HCEC 1CT (cell line): ENCODE measurements at regions not wholly inside any gene's neighbourhood (a gene's known extent, or its start where the extent isn't known, plus 50 kb on each side); places are given as distances from the start of the nearest gene placed in this dataset.

Experiments used
- DNase-seq: peaks from one replicate; pipeline ENCODE4 v3.0.0-alpha.2; 2017

- no peak for DNase-seq
Measured at GRCh38 chr17:52831536-52831935, 673.0 kb upstream of the CA10 start.

GRCh38 chr17:52828621-52829020, 670.1 kb upstream of the CA10 start:
- DNase-seq: no peak

GRCh38 chr17:52827526-52827925, 669.0 kb upstream of the CA10 start:
- DNase-seq: no peak

DNA sequence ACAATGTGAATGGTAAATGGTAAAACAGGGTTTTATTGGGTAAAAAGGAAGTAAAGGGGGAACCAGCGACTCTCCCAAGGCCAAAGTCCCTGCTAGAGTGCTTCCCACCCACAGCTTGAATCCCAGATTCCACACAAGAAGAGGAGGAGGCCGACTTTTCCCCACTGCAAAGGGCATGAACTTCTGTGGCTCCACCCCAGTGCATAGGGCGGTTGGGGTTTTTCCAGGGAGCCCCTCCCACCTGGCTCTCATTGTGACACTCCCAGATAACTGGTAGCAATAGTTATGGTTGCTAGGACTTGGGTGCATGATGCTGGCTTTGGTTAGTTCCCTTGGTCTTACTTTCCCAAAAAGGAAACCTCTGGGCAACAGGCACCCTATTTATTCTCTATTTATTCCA, 666.0 kb upstream of the CA10 start:
- no peak for DNase-seq

DNA sequence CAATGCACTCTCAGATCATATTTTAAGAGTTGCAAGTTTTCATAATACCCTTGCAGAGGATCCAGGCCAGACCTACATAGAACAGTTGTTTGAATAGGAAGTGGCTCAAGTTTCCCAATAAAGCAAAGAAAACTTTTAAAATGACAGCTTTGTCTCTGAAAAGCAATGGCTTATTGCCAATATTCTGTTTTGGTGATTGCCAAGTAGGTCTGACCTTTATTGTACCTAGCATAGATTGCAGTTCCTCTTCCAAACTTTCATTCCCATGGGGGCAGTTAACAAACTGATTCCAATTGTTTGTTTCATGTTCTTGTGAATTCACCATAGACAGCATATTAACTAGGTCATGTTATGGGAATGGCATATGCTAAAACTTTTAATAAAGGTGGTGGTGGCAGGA, 664.6 kb upstream of the CA10 start:
- DNase-seq: no peak

GRCh38 chr17:52790359-52790955, 631.9 kb upstream of the CA10 start:
- DNase-seq: no peak

- DNase-seq: no peak
Measured at GRCh38 chr17:52789829-52790228, 631.3 kb upstream of the CA10 start.

- no peak for DNase-seq
Measured at GRCh38 chr17:52776234-52776633, 617.7 kb upstream of the CA10 start.

- DNase-seq: no peak
Measured at GRCh38 chr17:52762794-52763167, 604.3 kb upstream of the CA10 start.

- DNase-seq: no peak
Measured at GRCh38 chr17:52762147-52762793, 603.8 kb upstream of the CA10 start.

DNA sequence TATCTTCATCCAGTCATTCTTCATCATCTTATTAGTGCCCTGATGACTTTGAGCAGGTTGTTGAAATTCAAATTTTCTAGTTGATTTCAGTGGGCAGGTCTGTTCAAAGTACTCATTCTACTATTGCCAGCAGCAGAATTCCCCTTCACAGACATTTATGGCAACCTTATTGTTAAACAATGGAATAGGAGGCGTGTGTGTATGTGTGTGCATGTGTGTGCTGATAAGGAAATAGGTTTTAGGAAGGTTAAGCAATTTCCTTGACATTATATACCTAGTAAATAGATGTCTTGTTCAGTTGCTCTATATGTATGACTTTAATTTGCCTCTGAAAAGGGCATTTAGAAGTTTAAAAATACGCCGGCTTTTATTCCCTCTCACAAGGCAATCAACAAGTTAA, 601.4 kb upstream of the CA10 start:
- no peak for DNase-seq

DNA sequence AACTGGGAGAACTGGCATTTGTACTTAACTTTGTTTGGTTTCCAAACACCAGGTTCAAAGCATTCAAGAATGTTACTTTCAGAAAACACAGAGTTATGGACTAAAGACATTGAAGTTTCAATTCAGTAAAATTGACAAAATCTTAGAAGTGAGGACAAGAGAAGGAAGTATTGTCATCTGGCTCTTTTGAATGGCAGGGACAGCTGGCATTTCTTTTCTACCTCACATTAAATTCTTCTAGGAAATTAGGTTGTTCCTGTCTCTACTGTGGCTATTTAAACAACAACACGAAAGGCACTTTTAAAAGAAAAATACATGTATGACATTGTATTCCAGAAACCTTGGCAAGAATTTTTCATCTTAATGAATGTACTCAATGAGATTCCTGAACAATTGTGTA, 600.0 kb upstream of the CA10 start:
- DNase-seq: no peak

DNA sequence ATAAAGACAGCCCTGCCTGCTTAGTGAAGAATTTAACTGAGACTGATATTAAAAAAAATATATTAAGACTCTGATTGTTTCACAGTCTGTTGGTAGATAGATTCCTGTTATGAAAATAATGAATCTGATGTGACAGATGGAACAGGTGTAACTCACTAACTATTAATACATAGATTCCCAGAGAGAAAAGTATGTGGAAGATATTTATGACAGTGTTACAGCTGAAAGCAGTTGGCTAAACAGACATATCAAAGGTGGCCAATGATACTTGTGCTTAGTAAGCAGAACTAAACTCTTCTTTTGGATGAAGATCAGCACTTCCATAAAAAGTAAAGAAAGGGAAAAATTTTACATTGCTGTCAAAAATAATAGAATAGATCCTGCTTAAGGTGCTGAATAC, 598.2 kb upstream of the CA10 start:
- no peak for DNase-seq

- no peak for DNase-seq
Measured at GRCh38 chr17:52754838-52755237, 596.3 kb upstream of the CA10 start.

DNA sequence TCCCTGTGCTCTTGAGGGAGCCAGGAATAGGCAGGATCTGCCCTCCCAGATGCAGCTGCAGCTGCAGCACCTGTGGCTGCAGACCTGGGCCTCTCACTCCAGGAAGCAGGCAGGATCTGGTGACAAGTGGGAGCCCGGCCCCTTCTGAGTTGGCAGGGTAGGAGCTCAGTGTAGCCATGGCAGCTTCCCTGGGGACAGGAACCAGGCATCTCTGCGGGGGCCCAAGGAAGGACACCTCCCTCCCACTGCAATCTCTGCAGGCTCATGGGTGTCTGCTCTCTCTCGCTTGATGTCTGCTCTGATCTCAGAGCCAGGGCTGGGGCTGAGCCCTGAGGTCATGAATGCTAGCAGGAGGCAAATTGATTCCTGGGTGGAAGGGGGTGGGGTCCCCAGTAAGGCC, 592.5 kb upstream of the CA10 start:
- DNase-seq: no peak

DNA sequence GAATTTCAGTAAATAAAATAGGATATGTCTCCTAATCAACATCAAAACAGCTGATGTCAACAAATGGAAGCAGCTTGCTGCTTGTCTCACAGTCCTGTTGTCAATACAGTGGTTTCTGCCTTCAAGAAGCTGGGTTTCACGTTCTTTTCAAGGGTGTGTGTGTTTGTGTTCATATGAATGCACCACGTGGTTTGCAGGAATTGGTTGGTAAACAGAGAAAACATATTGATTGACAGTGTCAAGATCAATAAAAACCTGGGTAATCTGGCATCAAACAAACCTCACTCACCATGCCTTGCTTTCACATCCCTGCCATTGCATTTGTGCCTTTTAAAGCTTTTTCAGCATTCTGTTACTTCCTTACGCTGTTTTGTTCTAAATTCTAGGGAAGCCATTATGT, 585.7 kb upstream of the CA10 start:
- DNase-seq: no peak

DNA sequence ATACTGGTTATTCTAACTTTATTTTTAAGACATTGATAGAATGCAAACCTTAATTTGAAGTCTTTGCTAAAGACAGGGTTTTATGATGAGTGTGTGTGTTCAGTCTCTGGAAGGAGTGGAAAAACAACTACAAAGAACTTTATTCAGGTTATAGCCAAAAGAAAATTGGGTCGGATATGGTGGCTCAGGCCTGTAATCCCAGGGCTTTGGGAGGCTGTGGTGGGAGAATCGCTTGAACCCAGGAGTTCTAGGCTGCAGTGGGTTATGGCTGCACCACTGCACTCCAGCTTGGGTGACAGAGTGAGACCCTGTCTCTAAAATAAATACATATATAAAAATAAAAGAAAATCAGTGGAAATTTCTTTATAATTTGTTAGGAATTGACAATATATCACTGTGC, 581.5 kb upstream of the CA10 start:
- no peak for DNase-seq

DNA sequence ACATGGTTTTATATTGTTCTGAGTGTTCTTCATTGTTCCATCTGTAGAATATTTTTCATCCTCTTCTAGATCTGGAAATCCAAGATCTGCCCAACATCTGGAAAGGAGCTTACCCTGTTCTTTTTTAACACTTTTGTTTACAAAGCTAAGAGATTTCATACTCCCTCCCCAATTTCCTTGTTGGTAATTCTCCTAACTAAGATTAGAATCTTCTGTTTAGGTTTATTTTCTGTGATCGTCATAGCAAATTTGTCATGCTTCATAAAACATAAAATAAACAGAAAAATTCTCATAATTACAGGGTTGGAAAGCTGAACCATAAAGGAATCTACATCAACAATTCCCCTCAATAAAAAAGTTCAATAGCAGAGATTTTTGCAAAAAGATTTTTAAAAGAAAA, 580.3 kb upstream of the CA10 start:
- DNase-seq: no peak

GRCh38 chr17:52737071-52737470, 578.6 kb upstream of the CA10 start:
- no peak for DNase-seq

- no peak for DNase-seq
Measured at GRCh38 chr17:52732841-52733240, 574.3 kb upstream of the CA10 start.

GRCh38 chr17:52724578-52724977, 566.1 kb upstream of the CA10 start:
- no peak for DNase-seq

DNA sequence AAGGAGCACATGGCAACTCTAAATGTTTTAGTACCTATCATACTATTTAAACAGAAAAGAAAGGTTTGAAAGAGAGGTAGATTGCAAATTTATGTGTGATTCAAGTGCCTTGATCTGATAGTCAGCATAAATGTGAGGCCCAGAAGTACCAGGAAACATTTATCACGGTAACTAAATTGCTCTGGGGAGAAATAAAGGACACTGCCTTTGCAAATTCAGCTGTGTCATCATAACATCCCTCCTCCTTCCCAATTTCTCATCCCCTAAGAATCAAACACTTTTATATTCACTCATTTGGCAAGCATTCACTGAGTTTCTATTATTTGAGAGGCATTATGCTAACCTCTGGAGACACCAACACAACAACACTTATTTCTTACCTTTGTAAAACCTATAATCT, 563.4 kb upstream of the CA10 start:
- DNase-seq: no peak

GRCh38 chr17:52710363-52710901, 551.9 kb upstream of the CA10 start:
- DNase-seq: no peak

- DNase-seq: no peak
Measured at GRCh38 chr17:52709724-52710123, 551.2 kb upstream of the CA10 start.

DNA sequence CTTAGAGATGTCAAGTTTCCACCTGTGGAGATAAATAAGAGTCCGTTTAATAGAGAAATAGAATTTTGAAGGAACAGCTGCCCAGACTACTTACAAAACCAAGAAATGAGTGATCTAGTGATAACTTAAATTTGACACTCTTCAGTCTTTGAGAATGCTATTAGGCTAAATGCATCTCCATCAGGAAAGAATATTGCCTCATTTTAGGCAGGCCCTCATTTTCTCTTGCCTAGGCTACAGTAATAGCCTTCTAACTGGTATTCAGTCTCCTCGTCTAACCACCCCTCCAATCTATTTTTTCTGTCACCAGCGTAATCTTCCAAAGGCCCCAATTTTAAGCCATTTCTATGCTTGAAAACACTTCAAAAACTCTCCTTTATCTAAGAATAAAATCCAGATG, 537.8 kb upstream of the CA10 start:
- DNase-seq: no peak
